ENCODE measurements at regions not wholly inside any gene's neighbourhood (a gene's known extent, or its start where the extent isn't known, plus 50 kb on each side); places are given as distances from the start of the nearest gene placed in this dataset.

- peak; percentile 93 for ATAC-seq
- H3K4me3 Mint-ChIP-seq: no peak overlapping the region
- intact Hi-C loops (cut with DNase I, micrococcal nuclease): loop anchor here (1.0 to 5.0 kb wide), 3 partner anchors 68 to 1552 kb away; partner anchors contain the start of gene ANXA1 (in 1 of the 2)
Observed at GRCh38 chr9:73219985-73220626, 68.4 kb downstream of the ANXA1 start.

GRCh38 chr9:73223594-73223993 lies 71.9 kb downstream of the ANXA1 start:
- DNase-seq: no peak
- POLR2A ChIA-PET: no interaction called here
- CTCF ChIA-PET: no interaction called here
- Mint-ChIP-seq H3K27me3 (peaks cover 34% of the 10 kb centered on the region), H3K9me3 (ENCODE audit: low read depth) (no peaks in the 10 kb centered on the region), H3K36me3 (ENCODE audit: low read depth) (peaks cover under 1% of the 10 kb centered on the region), H3K27ac (no peak overlapping the region), H3K4me3 (no peak overlapping the region), H3K4me1 (peaks cover 19% of the 10 kb centered on the region)
- intact Hi-C loops (cut with DNase I, micrococcal nuclease): no loop called here
- ATAC-seq: no peak

More at GRCh38 chr9:73219985-73220626, 68.4 kb downstream of the ANXA1 start:
- Mint-ChIP-seq H3K27me3 (peaks cover 43% of the 10 kb centered on the region), H3K9me3 (ENCODE audit: low read depth) (no peaks in the 10 kb centered on the region), H3K27ac (peak overlapping the region; percentile 74), H3K4me1 (peaks cover 31% of the 10 kb centered on the region), H3K36me3 (ENCODE audit: low read depth) (peaks cover 3% of the 10 kb centered on the region)
- CTCF ChIA-PET: no interaction called here
- POLR2A ChIA-PET: no interaction called here
- peak; percentile 65 for DNase-seq

- H3K36me3 Mint-ChIP-seq (ENCODE audit: low read depth): no peaks in the 10 kb centered on the region
- no peak for ATAC-seq
- POLR2A ChIA-PET: no interaction called here
Observed at GRCh38 chr9:73229543-73229942, 77.9 kb downstream of the ANXA1 start.

GRCh38 chr9:73230251-73230650 lies 78.6 kb downstream of the ANXA1 start:
- Mint-ChIP-seq H3K36me3 (ENCODE audit: low read depth) (no peaks in the 10 kb centered on the region), H3K4me3 (no peak overlapping the region), H3K27me3 (peaks cover 17% of the 10 kb centered on the region), H3K27ac (no peak overlapping the region), H3K9me3 (ENCODE audit: low read depth) (no peaks in the 10 kb centered on the region), H3K4me1 (peaks cover 4% of the 10 kb centered on the region)
- CTCF ChIA-PET: no interaction called here
- POLR2A ChIA-PET: no interaction called here
- DNase-seq (no peak), ATAC-seq (no peak)
- intact Hi-C loops (cut with DNase I, micrococcal nuclease): no loop called here

More at GRCh38 chr9:73229543-73229942, 77.9 kb downstream of the ANXA1 start:
- Mint-ChIP-seq H3K4me3 (no peak overlapping the region), H3K9me3 (ENCODE audit: low read depth) (no peaks in the 10 kb centered on the region), H3K4me1 (peaks cover 4% of the 10 kb centered on the region), H3K27ac (no peak overlapping the region), H3K27me3 (peaks cover 22% of the 10 kb centered on the region)
- CTCF ChIA-PET: interaction anchor here (0.6 kb wide), 2 partner anchors 128 to 1720 kb away, joined by 4 read pairs; no protein-coding TSS in a partner anchor
- intact Hi-C loops (cut with DNase I, micrococcal nuclease): no loop called here
- no peak for DNase-seq

GRCh38 chr9:73231203-73231602 lies 79.5 kb downstream of the ANXA1 start:
- no peaks in the 10 kb centered on the region for H3K36me3 Mint-ChIP-seq (ENCODE audit: low read depth)
- intact Hi-C loops (cut with DNase I, micrococcal nuclease): no loop called here
- POLR2A ChIA-PET: no interaction called here
- CTCF ChIA-PET: no interaction called here
- no peak overlapping the region for H3K27ac Mint-ChIP-seq
- ATAC-seq (no peak), DNase-seq (no peak)
- H3K4me1 Mint-ChIP-seq: peaks cover 4% of the 10 kb centered on the region
- peaks cover 19% of the 10 kb centered on the region for H3K27me3 Mint-ChIP-seq
- no peak overlapping the region for H3K4me3 Mint-ChIP-seq
- H3K9me3 Mint-ChIP-seq (ENCODE audit: low read depth): no peaks in the 10 kb centered on the region

- no peak overlapping the region for H3K27ac Mint-ChIP-seq
- intact Hi-C loops (cut with DNase I, micrococcal nuclease): no loop called here
- H3K4me1 Mint-ChIP-seq: peaks cover 4% of the 10 kb centered on the region
- no peak overlapping the region for H3K4me3 Mint-ChIP-seq
- no peaks in the 10 kb centered on the region for H3K9me3 Mint-ChIP-seq (ENCODE audit: low read depth)
- ATAC-seq (no peak), DNase-seq (no peak)
- CTCF ChIA-PET: no interaction called here
- POLR2A ChIA-PET: no interaction called here
- peaks cover 18% of the 10 kb centered on the region for H3K27me3 Mint-ChIP-seq
- H3K36me3 Mint-ChIP-seq (ENCODE audit: low read depth): no peaks in the 10 kb centered on the region
Observed at GRCh38 chr9:73233359-73234007, 81.8 kb downstream of the ANXA1 start.

GRCh38 chr9:73234008-73234360 lies 82.3 kb downstream of the ANXA1 start:
- intact Hi-C loops (cut with DNase I, micrococcal nuclease): no loop called here
- peaks cover 4% of the 10 kb centered on the region for H3K4me1 Mint-ChIP-seq
- peaks cover 20% of the 10 kb centered on the region for H3K27me3 Mint-ChIP-seq
- POLR2A ChIA-PET: no interaction called here
- no peak overlapping the region for H3K27ac Mint-ChIP-seq
- no peak for DNase-seq
- ATAC-seq: no peak
- H3K4me3 Mint-ChIP-seq: no peak overlapping the region
- no peaks in the 10 kb centered on the region for H3K9me3 Mint-ChIP-seq (ENCODE audit: low read depth)
- CTCF ChIA-PET: no interaction called here
- H3K36me3 Mint-ChIP-seq (ENCODE audit: low read depth): no peaks in the 10 kb centered on the region

GRCh38 chr9:73237140-73237539 lies 85.5 kb downstream of the ANXA1 start:
- Mint-ChIP-seq H3K9me3 (ENCODE audit: low read depth) (no peaks in the 10 kb centered on the region), H3K27ac (no peak overlapping the region), H3K4me1 (no peaks in the 10 kb centered on the region), H3K4me3 (no peak overlapping the region), H3K27me3 (peaks cover 17% of the 10 kb centered on the region), H3K36me3 (ENCODE audit: low read depth) (no peaks in the 10 kb centered on the region)
- CTCF ChIA-PET: interaction anchor here (0.7 kb wide), 1 partner anchor 685 kb away, joined by 3 read pairs; no protein-coding TSS in a partner anchor
- no peak for DNase-seq
- POLR2A ChIA-PET: no interaction called here
- ATAC-seq: no peak
- intact Hi-C loops (cut with DNase I, micrococcal nuclease): no loop called here

- ATAC-seq (no peak), DNase-seq (no peak)
- ChIA-PET CTCF (no interaction called here), POLR2A (no interaction called here)
- Mint-ChIP-seq H3K9me3 (ENCODE audit: low read depth) (no peaks in the 10 kb centered on the region), H3K27ac (no peak overlapping the region), H3K27me3 (peaks cover 14% of the 10 kb centered on the region), H3K4me3 (no peak overlapping the region), H3K36me3 (ENCODE audit: low read depth) (no peaks in the 10 kb centered on the region), H3K4me1 (no peaks in the 10 kb centered on the region)
- intact Hi-C loops (cut with DNase I, micrococcal nuclease): no loop called here
Observed at GRCh38 chr9:73239570-73240265, 88.1 kb downstream of the ANXA1 start.

- intact Hi-C loops (cut with DNase I, micrococcal nuclease): no loop called here
- Mint-ChIP-seq H3K27ac (no peak overlapping the region), H3K4me3 (no peak overlapping the region), H3K4me1 (no peaks in the 10 kb centered on the region), H3K27me3 (peaks cover 7% of the 10 kb centered on the region), H3K9me3 (ENCODE audit: low read depth) (no peaks in the 10 kb centered on the region), H3K36me3 (ENCODE audit: low read depth) (no peaks in the 10 kb centered on the region)
- no peak for ATAC-seq
- POLR2A ChIA-PET: no interaction called here
- DNase-seq: no peak
- CTCF ChIA-PET: no interaction called here
Observed at GRCh38 chr9:73243078-73243477, 91.4 kb downstream of the ANXA1 start.

GRCh38 chr9:73259086-73259696 lies 107.5 kb downstream of the ANXA1 start:
- Mint-ChIP-seq H3K4me1 (no peaks in the 10 kb centered on the region), H3K4me3 (no peak overlapping the region), H3K36me3 (ENCODE audit: low read depth) (no peaks in the 10 kb centered on the region), H3K27ac (no peak overlapping the region), H3K27me3 (peaks cover 2% of the 10 kb centered on the region), H3K9me3 (ENCODE audit: low read depth) (no peaks in the 10 kb centered on the region)
- ATAC-seq (no peak), DNase-seq (no peak)
- CTCF ChIA-PET: interaction anchor here (0.9 kb wide), 1 partner anchor 237 kb away, joined by 3 read pairs; no protein-coding TSS in a partner anchor
- intact Hi-C loops (cut with DNase I, micrococcal nuclease): no loop called here
- POLR2A ChIA-PET: no interaction called here

GRCh38 chr9:73260506-73260905 lies 108.8 kb downstream of the ANXA1 start:
- Mint-ChIP-seq H3K27me3 (peaks cover 2% of the 10 kb centered on the region), H3K36me3 (ENCODE audit: low read depth) (no peaks in the 10 kb centered on the region), H3K4me3 (no peak overlapping the region), H3K4me1 (no peaks in the 10 kb centered on the region), H3K27ac (no peak overlapping the region), H3K9me3 (ENCODE audit: low read depth) (no peaks in the 10 kb centered on the region)
- intact Hi-C loops (cut with DNase I, micrococcal nuclease): no loop called here
- ChIA-PET POLR2A (no interaction called here), CTCF (interaction anchor here (1.0 kb wide), 1 partner anchor 12 kb away, joined by 3 read pairs; no protein-coding TSS in a partner anchor)
- ATAC-seq (no peak), DNase-seq (no peak)

Measured in activated CD4-positive, alpha-beta T cell treated with anti-CD3 and anti-CD28 coated beads for 36 hours (primary cell).